GM12865 (cell line): ENCODE measurements at regions not wholly inside any gene's neighbourhood (a gene's known extent, or its start where the extent isn't known, plus 50 kb on each side); places are given as distances from the start of the nearest gene placed in this dataset.

Experiments used
- DNase-seq: peaks from one replicate; pipeline ENCODE4 v3.0.0; 2010; ENCODE audit warnings: low read depth
- H3K4me3 ChIP-seq: 2 replicates; pipeline ENCODE4 v1.5.1; 2011; ENCODE audit warnings: mild to moderate bottlenecking, low read depth, low read length, control low read depth
- TF ChIP-seq, protein P1 (sequence below): IDR thresholded peaks from 2 replicates; pipeline ENCODE4 v1.5.1; 2011; ENCODE audit warnings: low read length, control low read depth, low read depth, inconsistent platforms; ENCODE audit not compliant: insufficient read depth; ENCODE audit errors: missing control alignments

DNA sequence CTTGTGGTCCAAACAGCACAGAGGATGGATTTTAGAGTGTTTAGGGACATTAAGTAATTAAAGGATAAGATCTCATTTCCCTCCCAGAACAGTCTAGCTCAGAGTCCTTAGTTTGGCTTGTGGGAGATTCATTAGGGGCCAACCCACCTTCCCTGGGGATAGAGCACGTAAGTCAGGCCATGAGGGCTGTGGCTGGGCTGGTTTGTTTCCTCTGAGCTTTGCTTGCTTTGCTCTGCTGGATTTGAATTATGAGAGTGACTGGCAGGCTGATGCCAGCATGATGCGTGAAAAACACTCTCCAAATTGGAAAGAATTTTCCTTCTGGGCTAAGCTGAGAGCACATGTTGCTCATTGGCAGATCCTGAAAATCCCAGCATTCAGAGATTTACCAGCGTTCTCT is 84.7 kb upstream of the HEPHL1 start:
- no peak for DNase-seq

GRCh38 chr11:93939084-93939760 is 81.9 kb upstream of the HEPHL1 start:
- no peak for DNase-seq
- TF ChIP-seq, protein P1, sequence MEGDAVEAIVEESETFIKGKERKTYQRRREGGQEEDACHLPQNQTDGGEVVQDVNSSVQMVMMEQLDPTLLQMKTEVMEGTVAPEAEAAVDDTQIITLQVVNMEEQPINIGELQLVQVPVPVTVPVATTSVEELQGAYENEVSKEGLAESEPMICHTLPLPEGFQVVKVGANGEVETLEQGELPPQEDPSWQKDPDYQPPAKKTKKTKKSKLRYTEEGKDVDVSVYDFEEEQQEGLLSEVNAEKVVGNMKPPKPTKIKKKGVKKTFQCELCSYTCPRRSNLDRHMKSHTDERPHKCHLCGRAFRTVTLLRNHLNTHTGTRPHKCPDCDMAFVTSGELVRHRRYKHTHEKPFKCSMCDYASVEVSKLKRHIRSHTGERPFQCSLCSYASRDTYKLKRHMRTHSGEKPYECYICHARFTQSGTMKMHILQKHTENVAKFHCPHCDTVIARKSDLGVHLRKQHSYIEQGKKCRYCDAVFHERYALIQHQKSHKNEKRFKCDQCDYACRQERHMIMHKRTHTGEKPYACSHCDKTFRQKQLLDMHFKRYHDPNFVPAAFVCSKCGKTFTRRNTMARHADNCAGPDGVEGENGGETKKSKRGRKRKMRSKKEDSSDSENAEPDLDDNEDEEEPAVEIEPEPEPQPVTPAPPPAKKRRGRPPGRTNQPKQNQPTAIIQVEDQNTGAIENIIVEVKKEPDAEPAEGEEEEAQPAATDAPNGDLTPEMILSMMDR, result no peak
- no peak overlapping the region for H3K4me3 ChIP-seq

More for the DNA sequence above, 84.7 kb upstream of the HEPHL1 start:
- H3K4me3 ChIP-seq, result no peak overlapping the region
- TF ChIP-seq, protein P1, result no peak

GRCh38 chr11:93940395-93940794 is 80.8 kb upstream of the HEPHL1 start:
- no peak overlapping the region for H3K4me3 ChIP-seq
- DNase-seq, result no peak
- TF ChIP-seq, protein P1, result no peak

GRCh38 chr11:93942176-93942575 is 79.0 kb upstream of the HEPHL1 start:
- no peak for DNase-seq
- TF ChIP-seq, protein P1, result no peak

DNA sequence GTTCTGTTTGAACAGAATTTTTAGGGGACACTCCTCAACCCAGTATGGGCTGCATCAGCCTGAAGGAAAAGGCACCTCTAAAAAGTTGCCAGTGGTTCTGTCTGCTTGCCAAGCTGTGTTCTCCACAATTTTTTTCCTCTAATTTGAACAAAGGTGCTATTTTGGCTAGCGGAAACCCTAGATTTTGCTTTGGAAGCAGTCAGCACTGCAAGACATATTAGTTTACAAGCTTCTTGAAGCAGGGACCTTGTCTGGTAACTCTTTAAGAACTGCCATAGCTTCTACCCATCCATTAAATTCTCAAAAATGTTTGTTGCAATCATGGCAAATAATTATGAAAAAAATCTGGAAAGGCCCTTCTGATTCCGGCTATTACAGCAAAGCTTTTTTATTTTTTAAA is 75.6 kb upstream of the HEPHL1 start:
- no peak for DNase-seq
- TF ChIP-seq, protein P1, result no peak
- no peak overlapping the region for H3K4me3 ChIP-seq

More at GRCh38 chr11:93942176-93942575, 79.0 kb upstream of the HEPHL1 start:
- H3K4me3 ChIP-seq, result no peak overlapping the region

DNA sequence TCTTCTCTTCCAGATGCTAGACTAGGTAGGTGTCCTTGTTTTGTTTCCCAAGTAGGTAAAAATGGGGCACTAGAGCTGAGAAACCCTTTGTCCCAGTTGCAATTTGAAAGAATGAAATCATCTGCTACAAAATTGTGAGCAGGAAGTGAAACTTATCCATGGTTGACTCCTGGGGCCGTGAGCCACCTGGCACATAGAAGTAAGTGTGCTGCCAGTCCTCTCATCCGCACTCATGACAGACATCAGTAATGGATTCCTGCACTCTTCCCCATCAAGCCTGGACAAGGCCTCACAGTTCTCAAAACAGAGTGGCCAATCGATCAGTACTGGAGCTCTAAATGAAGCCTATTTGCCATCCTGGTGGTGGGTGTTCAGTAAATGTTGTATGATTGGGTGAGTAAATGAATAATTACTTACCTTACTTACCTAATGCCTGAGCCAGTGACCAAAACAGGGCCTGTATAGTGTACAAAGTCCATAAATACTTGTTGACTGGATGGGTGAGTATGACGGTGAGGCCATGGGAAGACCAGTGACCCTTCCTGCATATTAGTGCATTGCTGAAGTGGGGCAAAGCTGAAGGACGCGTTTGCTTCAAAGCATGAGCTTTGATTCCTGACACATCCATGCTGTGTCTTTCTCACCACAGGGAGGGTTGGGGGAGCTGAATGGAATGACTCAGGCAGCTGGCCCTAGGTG is 68.9 kb upstream of the HEPHL1 start:
- H3K4me3 ChIP-seq, result no peak overlapping the region
- TF ChIP-seq, protein P1, result no peak
- no peak for DNase-seq
